Endothelial cell of umbilical vein (primary cell): ENCODE measurements at regions not wholly inside any gene's neighbourhood (a gene's known extent, or its start where the extent isn't known, plus 50 kb on each side); places are given as distances from the start of the nearest gene placed in this dataset.

ENCODE experiments used
- BruUV-seq: library from RNA; stranded (reverse); fragments of 400-500 nt; replicated peaks from 2 replicates; lab custom pipeline; 2021; lab: Mats Ljungman, UMichigan
- CTCF ChIA-PET: fragments of 300-600, 350-600 bp; sonication (Branson Sonifier 250); formaldehyde crosslinking; loops from one replicate; lab custom pipeline; 2021; ENCODE audit warnings: antibody characterized with exemption, inconsistent platforms; lab: Charles Lee
- POLR2A ChIA-PET: fragments of 300-600, 350-600 bp; sonication (Branson Sonifier 250); formaldehyde crosslinking; loops from one replicate; lab custom pipeline; 2021; ENCODE audit warnings: antibody characterized with exemption, inconsistent platforms; lab: Charles Lee
- DNase-seq: peaks from one replicate; pipeline ENCODE4 v3.0.0-alpha.2; 2011; ENCODE audit warnings: low read depth, low spot score
- FAIRE-seq: peaks from 2 replicates; lab custom pipeline; 2011; peaks lifted over from hg19 to GRCh38; lab: Jason Lieb, UNC
- H2AFZ ChIP-seq: 2 replicates; pipeline ENCODE4 v1.6.0; 2012; ENCODE audit warnings: low read depth, low read length, control low read depth, inconsistent platforms
- H3K27ac ChIP-seq: 2 replicates; pipeline ENCODE4 v1.5.1; 2011; ENCODE audit warnings: low read depth, mild to moderate bottlenecking, control low read depth, low read length, moderate library complexity; ENCODE audit not compliant: insufficient read depth
- H3K27me3 ChIP-seq, 2 experiments: 2 replicates each; pipeline versions ENCODE4 v1.6.0 to v1.6.1; 2011; ENCODE audit warnings: low read length in 2 of 2, mixed read lengths in 1 of 2; ENCODE audit not compliant: control insufficient read depth in 2 of 2, insufficient read depth in 2 of 2
- H3K36me3 ChIP-seq, 2 experiments: 2 replicates in 1 of 2; 3 replicates in 1 of 2; pipeline ENCODE4 v1.5.1; 2011; ENCODE audit warnings: low read length in 2 of 2, mild to moderate bottlenecking in 1 of 2, moderate library complexity in 1 of 2; ENCODE audit not compliant: control insufficient read depth in 2 of 2, insufficient read depth in 2 of 2; ENCODE audit errors: extremely low read depth in 1 of 2
- H3K4me1 ChIP-seq: 3 replicates; pipeline ENCODE4 v1.5.1; 2011; ENCODE audit warnings: mild to moderate bottlenecking, low read length; ENCODE audit not compliant: control insufficient read depth, insufficient read depth; ENCODE audit errors: extremely low read depth
- H3K4me2 ChIP-seq: 2 replicates; pipeline ENCODE4 v1.6.1; 2011; ENCODE audit warnings: low read length, control low read depth, mixed read lengths; ENCODE audit not compliant: insufficient read depth
- H3K4me3 ChIP-seq, 3 experiments: fragments of 200-600 bp in 1 of 3; sonication (generic), shearing (Covaris generic) in 1 of 3; replicated peaks in 1 of 3; 2 replicates each; pipeline ENCODE4 v1.5.1; 2011 to 2016; ENCODE audit warnings: control low read depth in 3 of 3, low read length in 3 of 3, mild to moderate bottlenecking in 2 of 3, inconsistent platforms in 1 of 3, low read depth in 1 of 3, moderate library complexity in 1 of 3; ENCODE audit not compliant: insufficient read depth in 1 of 3
- H3K79me2 ChIP-seq: 2 replicates; pipeline ENCODE4 v1.6.0; 2012; ENCODE audit warnings: low read length, inconsistent platforms; ENCODE audit not compliant: control insufficient read depth, insufficient read depth
- H3K9ac ChIP-seq: replicated peaks from 2 replicates; pipeline ENCODE3; 2011; ENCODE audit warnings: low read length, control low read depth; ENCODE audit not compliant: insufficient read depth; ENCODE audit errors: extremely low read depth
- H3K9me1 ChIP-seq: replicated peaks from 3 replicates; pipeline ENCODE4 v1.6.0; 2011; ENCODE audit warnings: mild to moderate bottlenecking, low read length; ENCODE audit not compliant: control insufficient read depth, insufficient read depth; ENCODE audit errors: extremely low read depth
- H3K9me3 ChIP-seq: replicated peaks from 2 replicates; pipeline ENCODE4 v1.5.1; 2012; ENCODE audit warnings: low read length, inconsistent platforms; ENCODE audit not compliant: control insufficient read depth, insufficient read depth
- H4K20me1 ChIP-seq: replicated peaks from 2 replicates; pipeline ENCODE3; 2011; ENCODE audit warnings: mild to moderate bottlenecking, low read length; ENCODE audit not compliant: control insufficient read depth, insufficient read depth; ENCODE audit errors: extremely low read depth
- EZH2 ChIP-seq: IDR thresholded peaks from 2 replicates; pipeline ENCODE4 v1.6.1; 2012; ENCODE audit warnings: borderline replicate concordance, low read depth, mild to moderate bottlenecking, moderate library complexity, low read length, inconsistent platforms; ENCODE audit not compliant: severe bottlenecking
- FOS ChIP-seq: IDR thresholded peaks from 2 replicates; pipeline ENCODE4 v1.6.1; 2011; ENCODE audit warnings: mild to moderate bottlenecking, low read length, moderate library complexity, borderline replicate concordance; ENCODE audit not compliant: insufficient read depth
- GATA2 ChIP-seq: IDR thresholded peaks from 2 replicates; pipeline ENCODE4 v1.7.0; 2011; ENCODE audit warnings: low read depth, mild to moderate bottlenecking, moderate library complexity, mixed read lengths, low read length; ENCODE audit not compliant: insufficient read length, insufficient read depth
- JUN ChIP-seq: IDR thresholded peaks from 2 replicates; pipeline ENCODE4 v1.6.1; 2011; ENCODE audit warnings: borderline replicate concordance, low read depth; ENCODE audit not compliant: insufficient read length, insufficient read depth
- MAX ChIP-seq: IDR thresholded peaks from 2 replicates; pipeline ENCODE4 v1.6.1; 2011; ENCODE audit not compliant: insufficient read depth, insufficient read length
- MYC ChIP-seq: IDR thresholded peaks from one replicate; pipeline ENCODE4 v1.6.1; 2011; ENCODE audit warnings: mild to moderate bottlenecking, low read depth, low read length
- POLR2A ChIP-seq: IDR thresholded peaks from 2 replicates; pipeline ENCODE4 v1.6.1; 2012; ENCODE audit warnings: low read depth, mild to moderate bottlenecking, control low read depth, low read length
- POLR2AphosphoS5 ChIP-seq: IDR thresholded peaks from 2 replicates; pipeline ENCODE4 v1.6.1; 2012; ENCODE audit warnings: low read depth, mild to moderate bottlenecking, control low read depth, low read length, moderate library complexity; ENCODE audit not compliant: insufficient read depth
- dilution Hi-C: fragments of 300-500 bp; cut with MboI; formaldehyde crosslinking; loops from one replicate; pipeline ENCODE4 v1.15.0; 2019; ENCODE audit warnings: low sequenced_read_pairs; ENCODE audit not compliant: extremely low pct_ligation_motif_present
- intact Hi-C: fragments of 100-400 bp; cut with micrococcal nuclease; formaldehyde crosslinking; loops from one replicate; pipeline ENCODE4 v1.10.0; 2022
- TF ChIP-seq, protein P1 (sequence below), 2 donors: IDR thresholded peaks; 1 replicate in 1 of 2; 2 replicates in 1 of 2; pipeline ENCODE4 v1.5.1; 2011; ENCODE audit warnings: low read length in 2 of 2, mild to moderate bottlenecking in 2 of 2, moderate library complexity in 2 of 2, control low read depth in 1 of 2, inconsistent platforms in 1 of 2, low read depth in 1 of 2; ENCODE audit not compliant: insufficient read depth in 1 of 2; ENCODE audit errors: extremely low read depth in 1 of 2

- H4K20me1 ChIP-seq, result no peaks in the 10 kb centered on the region
- no peaks in the 10 kb centered on the region for H3K4me1 ChIP-seq
- H2AFZ ChIP-seq, result no peak overlapping the region
- no peaks in the 10 kb centered on the region for H3K27me3 ChIP-seq
- H3K79me2 ChIP-seq, result no peaks in the 10 kb centered on the region
- no peak overlapping the region for H3K4me3 ChIP-seq
- H3K9ac ChIP-seq, result no peak overlapping the region
- DNase-seq (no peak), FAIRE-seq (no peak)
- dilution Hi-C loops, result no loop called here
- TF ChIP-seq MAX (no peak), POLR2AphosphoS5 (no peak), JUN (no peak), FOS (no peak), EZH2 (no peak), MYC (no peak), GATA2 (no peak), POLR2A (no peak)
- TF ChIP-seq, protein P1, sequence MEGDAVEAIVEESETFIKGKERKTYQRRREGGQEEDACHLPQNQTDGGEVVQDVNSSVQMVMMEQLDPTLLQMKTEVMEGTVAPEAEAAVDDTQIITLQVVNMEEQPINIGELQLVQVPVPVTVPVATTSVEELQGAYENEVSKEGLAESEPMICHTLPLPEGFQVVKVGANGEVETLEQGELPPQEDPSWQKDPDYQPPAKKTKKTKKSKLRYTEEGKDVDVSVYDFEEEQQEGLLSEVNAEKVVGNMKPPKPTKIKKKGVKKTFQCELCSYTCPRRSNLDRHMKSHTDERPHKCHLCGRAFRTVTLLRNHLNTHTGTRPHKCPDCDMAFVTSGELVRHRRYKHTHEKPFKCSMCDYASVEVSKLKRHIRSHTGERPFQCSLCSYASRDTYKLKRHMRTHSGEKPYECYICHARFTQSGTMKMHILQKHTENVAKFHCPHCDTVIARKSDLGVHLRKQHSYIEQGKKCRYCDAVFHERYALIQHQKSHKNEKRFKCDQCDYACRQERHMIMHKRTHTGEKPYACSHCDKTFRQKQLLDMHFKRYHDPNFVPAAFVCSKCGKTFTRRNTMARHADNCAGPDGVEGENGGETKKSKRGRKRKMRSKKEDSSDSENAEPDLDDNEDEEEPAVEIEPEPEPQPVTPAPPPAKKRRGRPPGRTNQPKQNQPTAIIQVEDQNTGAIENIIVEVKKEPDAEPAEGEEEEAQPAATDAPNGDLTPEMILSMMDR (IDR thresholded peaks at IDR 0.05; ENCODE audit: extremely low read depth in 1 of 2, insufficient read depth in 1 of 2, low read depth in 1 of 2, low read length in 2 of 2), result no peak
- H3K9me1 ChIP-seq, result no peaks in the 10 kb centered on the region
- no peaks in the 10 kb centered on the region for H3K36me3 ChIP-seq
- no TSS peak for BruUV-seq
- intact Hi-C loops, result no loop called here
- H3K4me2 ChIP-seq, result no peak overlapping the region
- H3K9me3 ChIP-seq, result no peaks in the 10 kb centered on the region
- no peak overlapping the region for H3K27ac ChIP-seq
- POLR2A ChIA-PET, result no interaction called here
- CTCF ChIA-PET, result interaction anchor here (1.3 to 6.7 kb wide), 2 partner anchors 207 to 267 kb away, joined by 3 to 201 read pairs; no protein-coding TSS in a partner anchor
Measured at GRCh38 chr1:81553503-81553902, 247.2 kb upstream of the ADGRL2 start.
